ENCODE measurements at regions not wholly inside any gene's neighbourhood (a gene's known extent, or its start where the extent isn't known, plus 50 kb on each side); places are given as distances from the start of the nearest gene placed in this dataset.

- no peak for TF ChIP-seq EZH2 (IDR thresholded peaks at IDR 0.05; ENCODE audit: insufficient read depth, poor library complexity, severe bottlenecking)
- no peak for TF ChIP-seq EZH2phosphoT487 (IDR thresholded peaks at IDR 0.05; ENCODE audit: insufficient read depth, low read depth)
- no peaks in the 10 kb centered on the region for H3F3A ChIP-seq (ENCODE audit: insufficient read depth)
- no peaks in the 10 kb centered on the region for H4K20me1 ChIP-seq (ENCODE audit: insufficient read depth)
- H3K36me3 ChIP-seq (ENCODE audit: low read depth): no peaks in the 10 kb centered on the region
- no peak overlapping the region for H3K4me3 ChIP-seq
- no peaks in the 10 kb centered on the region for H3K27me3 ChIP-seq (replicated peaks; ENCODE audit: insufficient read depth)
- H3K4me2 ChIP-seq (ENCODE audit: unreplicated experiment): no peak overlapping the region
- in situ Hi-C loops (cut with MboI): no loop called here
- no peaks in the 10 kb centered on the region for H3K9me3 ChIP-seq (ENCODE audit: low read depth)
- H3K9ac ChIP-seq: no peak overlapping the region
- no peak overlapping the region for H2AFZ ChIP-seq
- H3K27ac ChIP-seq: no peak overlapping the region
- no peaks in the 10 kb centered on the region for H3K79me2 ChIP-seq (ENCODE audit: insufficient read depth)
- no peaks in the 10 kb centered on the region for H3K9me2 ChIP-seq (ENCODE audit: insufficient read depth)
- 0% methylated on average over 1 of the region's 1 CpG for WGBS, 2 experiments (ENCODE audit: low coverage in 1 of 2, low lambda C conversion rate in 2 of 2, missing lambda C conversion rate in 2 of 2)
- peak; percentile 0 for DNase-seq
- no peaks in the 10 kb centered on the region for H3K4me1 ChIP-seq (ENCODE audit: insufficient read depth)
Measured at GRCh38 chr7:136214356-136214755, 237.2 kb upstream of the MTPN start.

- TF ChIP-seq EZH2 (IDR thresholded peaks at IDR 0.05; ENCODE audit: insufficient read depth, poor library complexity, severe bottlenecking): no peak
- TF ChIP-seq EZH2phosphoT487 (IDR thresholded peaks at IDR 0.05; ENCODE audit: insufficient read depth, low read depth): no peak
- Histone ChIP-seq H3K27ac (no peak overlapping the region), H3K9me3 (ENCODE audit: low read depth) (no peaks in the 10 kb centered on the region), H3K36me3 (ENCODE audit: low read depth) (no peaks in the 10 kb centered on the region), H2AFZ (no peak overlapping the region), H3K4me3 (no peak overlapping the region), H3K4me2 (ENCODE audit: unreplicated experiment) (no peak overlapping the region), H3K9ac (no peak overlapping the region), H3F3A (ENCODE audit: insufficient read depth) (no peaks in the 10 kb centered on the region), H3K79me2 (ENCODE audit: insufficient read depth) (no peaks in the 10 kb centered on the region), H3K9me2 (ENCODE audit: insufficient read depth) (no peaks in the 10 kb centered on the region), H4K20me1 (ENCODE audit: insufficient read depth) (no peaks in the 10 kb centered on the region), H3K27me3 (replicated peaks; ENCODE audit: insufficient read depth) (no peaks in the 10 kb centered on the region), H3K4me1 (ENCODE audit: insufficient read depth) (no peaks in the 10 kb centered on the region)
- 45 to 59% methylated on average over 12 of the region's 12 CpGs for WGBS, 2 experiments (ENCODE audit: low coverage in 1 of 2, low lambda C conversion rate in 2 of 2, missing lambda C conversion rate in 2 of 2)
- no peak for DNase-seq
- in situ Hi-C loops (cut with MboI): no loop called here
Measured at GRCh38 chr7:136213012-136213411, 235.9 kb upstream of the MTPN start.

- DNase-seq: no peak
- WGBS, 2 experiments (ENCODE audit: low coverage in 1 of 2, low lambda C conversion rate in 2 of 2, missing lambda C conversion rate in 2 of 2): 4 to 5% methylated on average over 2 of the region's 2 CpGs
- H3K79me2 ChIP-seq (ENCODE audit: insufficient read depth): no peaks in the 10 kb centered on the region
- no peaks in the 10 kb centered on the region for H3K9me3 ChIP-seq (ENCODE audit: low read depth)
- no peaks in the 10 kb centered on the region for H3K4me1 ChIP-seq (ENCODE audit: insufficient read depth)
- H3K9ac ChIP-seq: no peak overlapping the region
- no peaks in the 10 kb centered on the region for H3F3A ChIP-seq (ENCODE audit: insufficient read depth)
- H4K20me1 ChIP-seq (ENCODE audit: insufficient read depth): no peaks in the 10 kb centered on the region
- in situ Hi-C loops (cut with MboI): no loop called here
- no peak overlapping the region for H3K4me2 ChIP-seq (ENCODE audit: unreplicated experiment)
- H2AFZ ChIP-seq: no peak overlapping the region
- H3K9me2 ChIP-seq (ENCODE audit: insufficient read depth): no peaks in the 10 kb centered on the region
- H3K36me3 ChIP-seq (ENCODE audit: low read depth): no peaks in the 10 kb centered on the region
- H3K4me3 ChIP-seq: no peak overlapping the region
- no peak overlapping the region for H3K27ac ChIP-seq
- TF ChIP-seq EZH2 (IDR thresholded peaks at IDR 0.05; ENCODE audit: insufficient read depth, poor library complexity, severe bottlenecking) (no peak), EZH2phosphoT487 (IDR thresholded peaks at IDR 0.05; ENCODE audit: insufficient read depth, low read depth) (no peak)
- H3K27me3 ChIP-seq (replicated peaks; ENCODE audit: insufficient read depth): no peaks in the 10 kb centered on the region
Measured at GRCh38 chr7:136210664-136211063, 233.5 kb upstream of the MTPN start.

- Histone ChIP-seq H3K9ac (no peak overlapping the region), H3K4me3 (no peak overlapping the region), H3K36me3 (ENCODE audit: low read depth) (no peaks in the 10 kb centered on the region), H3K4me2 (ENCODE audit: unreplicated experiment) (no peak overlapping the region), H3K27ac (no peak overlapping the region), H3K4me1 (ENCODE audit: insufficient read depth) (no peaks in the 10 kb centered on the region), H3K9me2 (ENCODE audit: insufficient read depth) (no peaks in the 10 kb centered on the region; the same call in 1 of the 2 replicates), H3K9me3 (ENCODE audit: low read depth) (no peaks in the 10 kb centered on the region), H4K20me1 (ENCODE audit: insufficient read depth) (no peaks in the 10 kb centered on the region), H3F3A (ENCODE audit: insufficient read depth) (no peaks in the 10 kb centered on the region), H3K79me2 (ENCODE audit: insufficient read depth) (no peaks in the 10 kb centered on the region), H2AFZ (no peak overlapping the region), H3K27me3 (replicated peaks; ENCODE audit: insufficient read depth) (no peaks in the 10 kb centered on the region)
- TF ChIP-seq EZH2phosphoT487 (IDR thresholded peaks at IDR 0.05; ENCODE audit: insufficient read depth, low read depth) (no peak), EZH2 (IDR thresholded peaks at IDR 0.05; ENCODE audit: insufficient read depth, poor library complexity, severe bottlenecking) (no peak)
- in situ Hi-C loops (cut with MboI): no loop called here
- DNase-seq: no peak
Measured at GRCh38 chr7:136210079-136210478, 232.9 kb upstream of the MTPN start.

GRCh38 chr7:136205956-136206355 lies 228.8 kb upstream of the MTPN start:
- no peaks in the 10 kb centered on the region for H3K27me3 ChIP-seq (replicated peaks; ENCODE audit: insufficient read depth)
- no peaks in the 10 kb centered on the region for H3K9me3 ChIP-seq (ENCODE audit: low read depth)
- no peak for TF ChIP-seq EZH2phosphoT487 (IDR thresholded peaks at IDR 0.05; ENCODE audit: insufficient read depth, low read depth)
- no peak for TF ChIP-seq EZH2 (IDR thresholded peaks at IDR 0.05; ENCODE audit: insufficient read depth, poor library complexity, severe bottlenecking)
- in situ Hi-C loops (cut with MboI): no loop called here
- H3K36me3 ChIP-seq (ENCODE audit: low read depth): no peaks in the 10 kb centered on the region
- WGBS, 2 experiments (ENCODE audit: low coverage in 1 of 2, low lambda C conversion rate in 2 of 2, missing lambda C conversion rate in 2 of 2): 3 to 4% methylated on average over 1 of the region's 1 CpG
- no peaks in the 10 kb centered on the region for H3K4me1 ChIP-seq (ENCODE audit: insufficient read depth)
- no peaks in the 10 kb centered on the region for H3F3A ChIP-seq (ENCODE audit: insufficient read depth)
- H4K20me1 ChIP-seq (ENCODE audit: insufficient read depth): no peaks in the 10 kb centered on the region
- DNase-seq: no peak
- H3K27ac ChIP-seq: no peak overlapping the region
- no peak overlapping the region for H2AFZ ChIP-seq
- H3K79me2 ChIP-seq (ENCODE audit: insufficient read depth): no peaks in the 10 kb centered on the region
- no peak overlapping the region for H3K4me2 ChIP-seq (ENCODE audit: unreplicated experiment)
- no peak overlapping the region for H3K9ac ChIP-seq
- no peak overlapping the region for H3K4me3 ChIP-seq
- no peaks in the 10 kb centered on the region; the same call in 1 of the 2 replicates for H3K9me2 ChIP-seq (ENCODE audit: insufficient read depth)

All from GM23248 (cell line).